Stimulated activated CD4-positive, alpha-beta T cell treated with anti-CD3 and anti-CD28 coated beads, Interleukin-2, amount 100 ng/mL, for 24 hours (primary cell): ENCODE measurements at regions not wholly inside any gene's neighbourhood (a gene's known extent, or its start where the extent isn't known, plus 50 kb on each side); places are given as distances from the start of the nearest gene placed in this dataset.

Experiments
- DNase-seq, 2 donors: peaks; one replicate each; pipeline ENCODE4 v3.0.0-alpha.2; 2020

- DNase-seq = no peak
Observed at GRCh38 chr19:30154410-30154809, 212.4 kb downstream of the URI1 start.

- no peak for DNase-seq
Observed at GRCh38 chr19:30155381-30156200, 213.6 kb downstream of the URI1 start.

DNA sequence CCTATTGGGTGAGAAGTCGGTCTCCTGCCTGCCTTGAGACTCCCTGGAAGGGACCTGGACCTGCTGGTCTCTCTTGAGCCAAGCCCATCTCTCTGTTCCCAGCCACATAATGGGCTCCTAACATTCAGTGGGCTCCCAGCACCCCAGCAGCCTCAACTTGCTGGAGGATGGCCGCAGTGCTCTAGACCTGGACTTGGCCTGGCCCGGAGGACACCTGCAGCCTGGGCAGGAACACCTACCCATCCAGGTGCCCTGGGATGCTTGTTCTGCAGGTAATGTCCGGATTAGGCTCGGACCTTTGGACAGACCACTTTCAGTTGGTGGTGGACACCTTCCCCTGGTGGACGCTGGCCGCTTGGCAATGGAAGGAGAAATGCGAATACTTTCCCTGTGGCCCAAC is 214.6 kb downstream of the URI1 start:
- DNase-seq = no peak

DNA sequence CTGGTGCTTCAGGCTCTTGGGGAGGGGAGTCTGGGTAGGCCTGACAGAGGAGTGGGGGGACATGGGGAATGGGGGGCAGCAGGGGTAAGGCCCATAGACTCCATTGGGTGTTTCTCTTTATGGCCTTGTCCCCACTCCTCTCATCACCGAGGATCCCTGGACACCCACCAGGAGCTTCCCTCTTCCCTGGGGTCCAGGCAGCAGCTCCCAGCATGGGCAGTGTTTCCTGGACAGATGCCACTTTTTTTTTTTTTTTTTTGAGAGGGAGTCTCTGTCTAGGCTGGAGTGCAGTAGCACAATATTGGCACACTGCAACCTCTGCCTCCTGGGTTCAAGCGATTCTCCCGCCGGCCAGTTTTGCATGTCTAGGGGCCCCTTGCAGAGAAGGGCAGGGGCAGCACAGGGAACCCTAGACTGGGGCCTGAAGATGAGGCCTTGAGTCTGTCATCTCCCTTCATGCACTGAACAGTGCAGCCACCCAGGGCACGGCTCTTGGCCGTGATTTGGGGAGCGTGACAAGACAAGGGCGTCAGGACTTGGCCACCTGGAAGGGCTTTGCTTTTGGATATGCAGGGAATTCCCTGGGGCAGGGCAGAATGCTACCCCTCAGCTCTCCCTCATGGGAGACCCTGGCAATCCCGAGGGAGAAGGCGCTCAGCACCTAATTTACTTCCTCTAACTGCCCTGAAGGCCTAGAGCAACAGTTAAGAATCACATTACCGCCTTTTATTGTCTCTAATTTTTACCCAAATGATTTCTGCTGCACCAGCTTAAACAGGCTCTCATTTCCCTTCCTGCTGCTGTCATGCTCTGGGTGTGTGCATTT is 213.9 kb upstream of the ZNF536 start:
- DNase-seq = no peak

GRCh38 chr19:30158893-30159245 is 213.3 kb upstream of the ZNF536 start:
- DNase-seq = no peak

DNA sequence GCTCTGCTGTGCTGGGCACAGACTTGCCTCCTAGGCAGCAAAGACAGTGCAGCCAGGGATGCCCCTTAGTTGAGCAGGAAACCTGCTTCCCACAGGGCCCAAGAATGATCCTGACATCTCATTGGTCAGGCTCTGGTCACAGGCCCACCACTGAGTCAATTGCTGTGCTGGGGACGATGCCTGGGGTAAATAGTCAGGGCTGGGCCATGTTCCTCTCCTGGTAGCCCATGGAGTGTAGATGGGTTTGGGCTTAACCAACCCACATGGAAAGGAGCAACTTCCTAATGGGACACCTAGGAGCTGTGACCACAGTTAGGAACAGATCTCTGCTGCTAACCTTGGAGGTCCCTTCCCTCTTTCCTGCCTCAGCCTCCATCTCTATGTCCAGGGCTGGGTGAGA is 212.5 kb upstream of the ZNF536 start:
- peak in 1 of 2 donors; percentile 6 for DNase-seq

- no peak for DNase-seq
Observed at GRCh38 chr19:30160426-30160825, 211.8 kb upstream of the ZNF536 start.

- no peak for DNase-seq
Observed at GRCh38 chr19:30161021-30161655, 211.0 kb upstream of the ZNF536 start.

- DNase-seq = no peak
Observed at GRCh38 chr19:30161770-30162169, 210.4 kb upstream of the ZNF536 start.

GRCh38 chr19:30162718-30163117 is 209.5 kb upstream of the ZNF536 start:
- DNase-seq = no peak

DNA sequence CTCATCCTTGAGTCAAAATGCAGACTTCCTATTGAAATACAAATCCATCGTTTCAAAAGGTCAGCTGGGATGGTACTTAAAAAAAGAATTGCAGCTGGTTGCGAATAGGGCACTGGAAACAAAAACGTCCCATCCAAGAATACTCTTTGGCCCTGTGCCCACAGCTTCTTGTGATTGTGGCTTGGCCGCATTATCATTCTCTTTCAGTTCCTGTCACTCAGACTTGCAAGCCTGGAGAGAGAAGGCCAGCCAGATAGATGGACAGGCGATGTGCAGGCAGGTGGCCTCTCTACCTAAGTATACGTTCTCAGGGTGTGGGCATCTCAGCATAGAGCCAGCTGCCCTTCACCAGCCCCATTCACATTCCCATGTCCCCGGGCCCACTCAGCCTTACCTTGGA is 208.5 kb upstream of the ZNF536 start:
- DNase-seq = no peak

DNA sequence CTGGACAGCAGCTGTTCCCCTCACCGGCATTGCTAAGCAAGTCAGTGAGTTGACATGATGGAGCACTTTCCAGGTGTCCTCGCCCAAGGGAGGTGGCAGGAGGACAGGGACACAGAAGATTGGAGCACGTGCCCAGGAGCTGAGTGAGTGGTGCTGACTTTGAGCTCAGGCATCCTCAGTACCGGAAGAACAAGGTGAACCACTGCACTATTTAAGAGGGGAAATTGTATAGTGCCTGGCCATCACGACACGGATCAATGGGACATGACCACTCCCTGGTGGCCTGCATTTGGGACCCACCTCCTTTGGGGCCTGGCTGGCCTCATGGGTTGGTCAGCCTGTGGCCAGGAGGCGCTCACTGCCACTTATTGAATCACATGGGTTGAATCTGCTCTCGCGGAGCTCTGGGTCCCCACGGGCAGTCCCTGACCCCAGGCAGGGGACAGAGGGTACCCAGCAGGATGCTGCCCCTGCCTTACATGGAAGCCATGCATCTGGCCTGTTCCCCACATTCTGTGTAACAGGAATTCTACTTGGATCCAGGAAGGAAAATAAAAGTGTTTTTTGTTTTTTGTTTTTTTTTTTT is 206.9 kb upstream of the ZNF536 start:
- no peak for DNase-seq

- DNase-seq = no peak
Observed at GRCh38 chr19:30167206-30167868, 204.8 kb upstream of the ZNF536 start.

DNA sequence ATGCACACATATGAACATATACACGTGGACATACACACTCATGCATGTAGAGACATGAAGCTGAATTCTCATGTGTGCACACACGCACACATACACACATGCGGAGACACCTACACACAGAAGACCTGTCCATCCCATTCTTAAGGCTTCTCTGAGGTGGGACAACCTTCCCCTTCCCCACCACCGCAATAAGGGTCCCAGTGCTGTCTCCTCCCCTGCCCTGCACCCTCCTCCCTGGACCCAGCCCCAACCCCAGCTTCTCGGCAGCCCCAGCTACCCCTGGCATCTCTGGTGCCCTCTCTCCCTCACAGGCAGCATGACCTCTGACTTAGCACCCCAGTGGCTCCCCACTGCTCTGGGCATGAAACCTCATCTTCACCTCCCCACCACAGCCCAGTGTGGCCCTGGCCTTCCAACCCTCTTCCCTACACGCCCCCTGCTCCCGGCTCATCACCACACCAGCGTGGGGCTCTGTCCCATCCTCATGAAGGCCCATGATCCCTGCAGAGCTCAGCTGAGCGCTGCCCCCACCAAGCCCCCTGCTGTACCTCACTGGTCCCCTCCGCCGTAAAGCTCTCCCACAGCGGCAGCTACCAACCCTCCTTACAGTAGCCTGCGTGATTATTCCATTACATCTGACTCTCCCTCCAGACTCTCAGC is 204.1 kb upstream of the ZNF536 start:
- DNase-seq = no peak

DNA sequence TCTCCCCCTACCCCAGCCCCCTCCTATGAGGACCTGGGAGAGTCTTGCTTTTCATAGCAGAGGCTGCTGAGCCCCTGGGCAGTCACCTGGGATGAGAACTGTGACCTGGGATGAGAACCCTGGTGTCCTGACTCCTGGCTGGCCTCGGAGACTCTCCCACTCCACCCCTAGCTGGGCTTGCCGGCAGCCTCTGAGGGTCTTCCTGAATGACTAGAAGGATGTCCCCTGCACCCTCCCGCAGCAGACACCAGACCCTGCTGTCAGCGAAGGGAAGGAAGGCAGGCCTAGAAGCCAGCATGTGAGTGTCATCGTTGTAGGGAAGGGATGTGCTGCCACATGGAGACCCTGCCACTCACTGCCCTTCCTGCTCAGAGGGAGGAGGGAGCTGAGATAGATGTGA is 203.4 kb upstream of the ZNF536 start:
- DNase-seq = no peak

DNA sequence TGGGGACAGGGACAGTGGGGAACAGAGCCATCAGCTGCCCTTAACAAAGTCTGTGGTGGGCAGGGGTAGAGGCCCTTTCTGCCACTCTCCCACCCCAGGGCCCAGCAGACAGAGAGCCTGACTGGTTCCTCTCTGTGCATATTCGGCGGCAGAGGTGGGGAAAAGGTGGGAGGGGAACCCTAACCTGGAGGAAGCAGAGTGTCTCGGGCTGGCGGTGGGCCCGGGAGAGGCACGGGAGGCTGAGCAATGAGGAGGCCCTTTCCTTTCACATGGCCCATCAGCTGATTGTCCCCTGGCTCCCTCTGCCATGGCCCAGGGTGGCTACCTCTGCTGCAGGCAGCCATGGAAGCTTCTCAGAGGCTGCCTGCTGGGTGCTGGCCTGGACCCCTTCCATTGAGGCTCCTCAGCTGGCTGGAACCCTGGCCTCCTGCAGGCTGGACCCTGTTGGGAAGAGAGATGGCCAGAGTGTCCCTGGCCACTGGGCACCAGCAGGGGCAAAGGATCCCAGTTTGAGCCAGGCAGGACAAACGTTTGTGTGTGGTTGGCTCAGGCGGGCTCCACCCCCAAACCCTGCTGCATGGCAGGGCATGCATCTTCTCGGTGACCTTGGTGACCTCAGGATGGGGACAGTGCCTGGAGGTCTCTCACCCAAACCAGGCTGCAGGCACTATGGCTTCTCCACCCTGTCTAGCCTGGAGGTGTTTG is 202.8 kb upstream of the ZNF536 start:
- DNase-seq = no peak

- no peak for DNase-seq
Observed at GRCh38 chr19:30170081-30170480, 202.1 kb upstream of the ZNF536 start.

DNA sequence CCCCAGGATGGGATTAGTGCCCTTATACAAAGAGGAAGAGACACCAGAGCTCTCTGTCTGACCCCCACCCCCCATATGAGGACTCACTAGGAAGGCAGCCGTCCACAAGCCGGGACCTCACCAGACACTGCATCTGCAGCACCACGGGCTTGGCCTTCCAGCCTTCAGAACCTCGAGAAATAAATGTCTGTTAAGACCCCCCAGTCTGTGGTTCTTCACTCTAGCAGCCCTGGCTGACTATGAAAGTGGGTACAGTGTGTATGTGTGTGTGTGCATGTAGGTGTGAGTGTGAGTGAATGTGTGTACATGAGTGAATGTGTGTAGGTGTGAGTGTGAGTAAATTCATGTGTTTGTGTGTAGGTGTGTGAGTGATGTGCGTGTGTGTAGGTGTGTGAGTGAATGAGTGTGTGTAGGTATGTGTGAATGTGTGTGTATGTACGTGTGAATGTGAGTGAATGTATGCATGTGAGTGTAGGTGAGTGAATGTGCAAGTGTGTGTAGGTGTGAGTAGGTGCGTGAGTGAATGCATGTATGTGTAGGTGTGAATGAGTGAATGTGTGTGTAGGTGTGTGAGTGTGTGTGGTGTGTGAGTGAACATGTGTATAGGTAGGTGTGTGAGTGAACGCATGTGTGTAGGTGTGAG is 201.6 kb upstream of the ZNF536 start:
- DNase-seq = no peak

DNA sequence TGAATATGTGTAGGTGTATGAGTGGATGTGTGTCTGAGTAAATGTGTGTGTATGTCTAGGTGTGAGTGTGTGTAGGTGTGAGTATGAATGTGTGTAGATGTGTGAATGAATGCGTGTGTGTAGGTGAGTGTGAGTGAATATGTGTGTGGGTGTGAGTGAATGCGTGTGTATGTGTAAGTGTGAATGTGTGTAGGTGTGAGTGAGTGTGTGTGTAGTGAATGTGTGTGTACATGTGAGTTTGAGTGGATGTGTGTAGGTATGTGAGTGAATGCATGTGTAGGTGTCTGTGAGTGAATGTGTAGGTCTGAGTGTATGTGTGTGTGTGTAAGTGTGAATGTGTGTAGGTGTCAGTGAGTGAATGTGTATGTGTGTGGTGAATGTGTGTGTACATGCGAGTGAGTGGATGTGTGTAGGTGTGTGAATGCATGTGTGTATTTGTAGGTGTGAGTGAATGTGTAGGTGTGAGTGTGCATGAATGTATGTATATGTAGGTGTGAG is 201.0 kb upstream of the ZNF536 start:
- no peak for DNase-seq

- no peak for DNase-seq
Observed at GRCh38 chr19:30171795-30172612, 200.2 kb upstream of the ZNF536 start.
